AG04449 (cell line): ENCODE measurements at regions not wholly inside any gene's neighbourhood (a gene's known extent, or its start where the extent isn't known, plus 50 kb on each side); places are given as distances from the start of the nearest gene placed in this dataset.
"Not testable (repeated sequence)": the region's sequence is repeated elsewhere in the genome, so short reads cannot be mapped to it uniquely, and the experiment has no call there.

Experiments
- CTCF ChIA-PET: fragments of 350-600 bp; formaldehyde crosslinking; extraction: SDS; loops from one replicate; lab custom pipeline; 2021; ENCODE audit warnings: antibody characterized with exemption; lab: Yijun Ruan, JAX
- POLR2A ChIA-PET: fragments of 400-600, 350-600 bp; formaldehyde crosslinking; extraction: SDS; loops from one replicate; lab custom pipeline; 2020; ENCODE audit warnings: antibody characterized with exemption, inconsistent platforms; lab: Yijun Ruan, JAX
- DNase-seq: peaks from one replicate; pipeline ENCODE4 v3.0.0-alpha.2; 2010; ENCODE audit warnings: low read depth, low spot score
- H3K4me3 ChIP-seq: 2 replicates; pipeline ENCODE4 v1.5.1; 2011; ENCODE audit warnings: low read depth, mild to moderate bottlenecking, control low read depth, low read length
- TF ChIP-seq, protein P1 (sequence below): IDR thresholded peaks from one replicate; pipeline ENCODE4 v1.5.1; 2011; ENCODE audit warnings: mild to moderate bottlenecking, moderate library complexity, low read length, control low read depth, inconsistent platforms; ENCODE audit not compliant: insufficient read depth; ENCODE audit errors: missing control alignments

- DNase-seq, result no peak
- TF ChIP-seq, protein P1, sequence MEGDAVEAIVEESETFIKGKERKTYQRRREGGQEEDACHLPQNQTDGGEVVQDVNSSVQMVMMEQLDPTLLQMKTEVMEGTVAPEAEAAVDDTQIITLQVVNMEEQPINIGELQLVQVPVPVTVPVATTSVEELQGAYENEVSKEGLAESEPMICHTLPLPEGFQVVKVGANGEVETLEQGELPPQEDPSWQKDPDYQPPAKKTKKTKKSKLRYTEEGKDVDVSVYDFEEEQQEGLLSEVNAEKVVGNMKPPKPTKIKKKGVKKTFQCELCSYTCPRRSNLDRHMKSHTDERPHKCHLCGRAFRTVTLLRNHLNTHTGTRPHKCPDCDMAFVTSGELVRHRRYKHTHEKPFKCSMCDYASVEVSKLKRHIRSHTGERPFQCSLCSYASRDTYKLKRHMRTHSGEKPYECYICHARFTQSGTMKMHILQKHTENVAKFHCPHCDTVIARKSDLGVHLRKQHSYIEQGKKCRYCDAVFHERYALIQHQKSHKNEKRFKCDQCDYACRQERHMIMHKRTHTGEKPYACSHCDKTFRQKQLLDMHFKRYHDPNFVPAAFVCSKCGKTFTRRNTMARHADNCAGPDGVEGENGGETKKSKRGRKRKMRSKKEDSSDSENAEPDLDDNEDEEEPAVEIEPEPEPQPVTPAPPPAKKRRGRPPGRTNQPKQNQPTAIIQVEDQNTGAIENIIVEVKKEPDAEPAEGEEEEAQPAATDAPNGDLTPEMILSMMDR, result no peak
- H3K4me3 ChIP-seq, result no peak overlapping the region
- ChIA-PET CTCF (no interaction called here), POLR2A (no interaction called here)
Measured at GRCh38 chr20:57109571-57109953, 156.9 kb downstream of the BMP7 start.

DNA sequence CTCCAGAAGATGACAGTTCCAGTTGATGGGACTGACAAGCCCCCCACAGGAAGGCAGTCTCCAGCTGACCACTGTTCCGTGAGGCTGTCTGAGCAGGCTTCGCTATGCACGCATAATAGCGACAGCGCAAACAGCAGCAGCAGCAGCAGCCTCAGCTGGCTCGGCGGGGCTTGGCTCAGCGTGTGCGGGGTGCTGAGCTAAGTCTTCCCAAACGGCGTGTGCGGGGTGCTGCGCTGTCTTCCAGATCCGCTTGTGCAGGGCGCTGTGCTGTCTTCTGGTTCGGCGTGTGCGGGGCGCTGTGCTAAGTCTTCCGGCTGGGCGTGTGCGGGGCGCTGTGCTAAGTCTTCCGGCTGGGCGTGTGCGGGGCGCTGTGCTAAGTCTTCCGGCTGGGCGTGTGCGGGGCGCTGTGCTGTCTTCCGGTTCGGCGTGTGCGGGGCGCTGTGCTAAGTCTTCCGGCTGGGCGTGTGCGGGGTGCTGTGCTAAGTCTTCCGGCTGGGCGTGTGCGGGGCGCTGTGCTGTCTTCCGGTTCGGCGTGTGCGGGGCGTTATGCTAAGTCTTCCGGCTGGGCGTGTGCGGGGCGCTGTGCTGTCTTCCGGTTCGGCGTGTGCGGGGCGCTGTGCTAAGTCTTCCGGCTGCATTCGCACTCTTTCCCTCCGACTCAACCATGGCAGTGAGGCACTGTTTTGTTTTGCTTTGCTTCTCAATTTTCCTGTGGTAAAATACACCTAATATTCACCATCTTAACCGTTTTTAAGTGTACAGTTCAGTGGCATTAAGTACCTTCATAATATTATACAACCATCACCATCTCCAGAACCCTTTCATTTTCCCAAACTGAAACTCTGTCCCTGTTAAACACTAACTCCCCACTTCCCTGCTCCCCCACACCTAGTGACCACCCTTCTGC, 156.1 kb downstream of the BMP7 start:
- DNase-seq, CTCF ChIA-PET, POLR2A ChIA-PET, H3K4me3 ChIP-seq: not testable (repeated sequence)

- H3K4me3 ChIP-seq, result no peak overlapping the region
- DNase-seq, result no peak
- POLR2A ChIA-PET, result interaction anchor here (0.6 kb wide), 1 partner anchor 10 kb away, joined by 3 read pairs; no protein-coding TSS in a partner anchor
- CTCF ChIA-PET, result no interaction called here
- TF ChIP-seq, protein P1, result no peak
Measured at GRCh38 chr20:57111028-57111373, 155.4 kb downstream of the BMP7 start.

- no peak for DNase-seq
- ChIA-PET CTCF (no interaction called here), POLR2A (no interaction called here)
- TF ChIP-seq, protein P1, result no peak
- H3K4me3 ChIP-seq, result no peak overlapping the region
Measured at GRCh38 chr20:57112448-57112847, 154.0 kb downstream of the BMP7 start.

GRCh38 chr20:57114290-57115005, 152.0 kb downstream of the BMP7 start:
- ChIA-PET POLR2A (no interaction called here), CTCF (no interaction called here)
- DNase-seq, result no peak
- TF ChIP-seq, protein P1, result no peak
- no peak overlapping the region for H3K4me3 ChIP-seq

DNA sequence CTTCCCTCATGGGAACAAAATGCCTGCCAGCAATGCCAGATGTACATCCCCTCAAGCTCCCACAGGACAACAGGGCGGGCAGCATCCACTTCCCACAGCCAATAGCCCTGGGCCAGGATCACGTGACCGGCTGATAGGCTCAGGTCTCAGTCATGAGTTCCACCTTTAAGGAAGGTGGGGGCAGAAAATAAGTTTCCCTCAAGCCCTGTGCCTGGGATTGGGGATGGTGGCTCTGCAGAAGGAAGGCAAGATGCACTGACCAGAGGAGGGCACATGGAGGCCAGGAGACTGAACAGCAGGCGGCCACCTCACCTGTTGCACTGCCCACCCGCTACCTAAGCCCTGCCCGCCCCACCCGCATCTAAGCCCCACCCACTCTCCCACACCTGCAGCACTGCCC, 149.1 kb downstream of the BMP7 start:
- TF ChIP-seq, protein P1, result no peak
- ChIA-PET CTCF (no interaction called here), POLR2A (no interaction called here)
- no peak for DNase-seq
- H3K4me3 ChIP-seq, result no peak overlapping the region
